Upper lobe of left lung (tissue), 6 donors: ENCODE measurements at regions not wholly inside any gene's neighbourhood (a gene's known extent, or its start where the extent isn't known, plus 50 kb on each side); places are given as distances from the start of the nearest gene placed in this dataset.
"Not testable (repeated sequence)": the region's sequence is repeated elsewhere in the genome, so short reads cannot be mapped to it uniquely, and the experiment has no call there.

Experiments used
- ATAC-seq, 2 donors: fragments of 200-7000 bp; cut with Tn5 transposase; one replicate each; pipeline ENCODE4 v1.9.1; 2022; ENCODE audit warnings: mild to moderate bottlenecking in 2 of 2, moderate library complexity in 2 of 2; ENCODE audit not compliant: low FRiP score in 2 of 2
- DNase-seq, 2 donors: peaks; one replicate each; pipeline ENCODE4 v3.0.0-alpha.2; 2019 to 2020
- H3K27ac ChIP-seq, 4 donors: fragments of 200-600 bp; sonication (generic); one replicate each; pipeline ENCODE4 v1.5.1; 2016 to 2019
- H3K27me3 ChIP-seq, 4 donors: fragments of 200-600 bp; sonication (generic); one replicate each; pipeline ENCODE4 v1.5.1; 2017 to 2019
- H3K36me3 ChIP-seq, 4 donors: fragments of 200-600 bp; sonication (generic); one replicate each; pipeline ENCODE4 v1.5.1; 2016 to 2019
- H3K4me1 ChIP-seq, 4 donors: fragments of 200-600 bp; sonication (generic); one replicate each; pipeline ENCODE4 v1.5.1; 2018 to 2019
- H3K4me3 ChIP-seq, 4 donors: fragments of 200-600 bp; sonication (generic); one replicate each; pipeline ENCODE4 v1.5.1; 2017 to 2019; ENCODE audit warnings: mild to moderate bottlenecking in 2 of 4, moderate library complexity in 1 of 4
- H3K9me3 ChIP-seq, 4 donors: fragments of 200-600 bp; sonication (generic); one replicate each; pipeline ENCODE4 v1.5.1; 2018 to 2019
- EP300 ChIP-seq, 4 donors: sonication (generic); formaldehyde crosslinking; IDR thresholded peaks; one replicate each; pipeline ENCODE4 v1.5.1; 2017; ENCODE audit warnings: antibody characterized with exemption in 4 of 4, control low read depth in 2 of 4
- POLR2A ChIP-seq, 4 donors: fragments of 450-650 bp; IDR thresholded peaks; one replicate each; pipeline ENCODE4 v1.5.1; 2016 to 2017; ENCODE audit warnings: antibody characterized with exemption in 4 of 4, mild to moderate bottlenecking in 2 of 4
- POLR2AphosphoS5 ChIP-seq, 2 donors: sonication (generic); formaldehyde crosslinking; IDR thresholded peaks; one replicate each; pipeline ENCODE4 v1.5.1; 2017; ENCODE audit warnings: antibody characterized with exemption in 2 of 2
- WGBS, 2 donors: methylation state at CpG; one replicate each; pipeline ENCODE4 v1.1.5; 2017 to 2018; 5-methylcytosine and 5-hydroxymethylcytosine counted together
- TF ChIP-seq, protein P1 (sequence below), 6 experiments: fragments of 450-650 bp in 4 of 6; fragments of 200-600 bp in 2 of 6; sonication (generic) in 2 of 6; IDR thresholded peaks; one replicate each; pipeline ENCODE4 v1.5.1; 2016 to 2019; ENCODE audit warnings: antibody characterized with exemption in 6 of 6
- donor health status: DM: no; HTN: no; CAD: no; lungs with moderate emphysema.
- donor health status: DM: no; HTN: yes; CAD: no; lungs with severe emphysema.

DNA sequence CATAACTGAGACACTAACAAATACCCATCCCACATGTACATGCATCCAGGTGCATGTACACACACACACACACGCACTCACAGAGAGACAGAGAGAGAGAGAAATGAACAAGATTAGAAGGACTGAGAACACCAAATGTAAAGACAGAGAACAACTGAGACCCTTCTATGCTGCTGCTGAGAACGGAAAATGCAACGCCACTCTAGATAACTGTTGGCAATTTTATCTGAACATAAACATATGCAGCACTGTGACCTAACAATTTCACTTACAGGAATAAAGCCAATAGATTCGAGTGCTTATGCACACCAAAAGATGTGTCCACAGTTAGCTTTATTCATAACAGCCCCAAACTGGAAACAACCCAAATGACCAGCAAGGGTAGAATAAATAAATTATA lies 103.8 kb upstream of the LY86 start:
- 49 to 60% methylated on average over 4 of the region's 4 CpGs for WGBS, 2 donors
- DNase-seq: no peak
- no peak overlapping the region for H3K4me3 ChIP-seq
- peaks cover 0 to 4% (median 0%) of the 10 kb centered on the region in 4 donors for H3K9me3 ChIP-seq
- TF ChIP-seq POLR2A (IDR thresholded peaks at IDR 0.05) (no peak), EP300 (IDR thresholded peaks at IDR 0.05) (no peak), POLR2AphosphoS5 (IDR thresholded peaks at IDR 0.05) (no peak)
- TF ChIP-seq, protein P1, sequence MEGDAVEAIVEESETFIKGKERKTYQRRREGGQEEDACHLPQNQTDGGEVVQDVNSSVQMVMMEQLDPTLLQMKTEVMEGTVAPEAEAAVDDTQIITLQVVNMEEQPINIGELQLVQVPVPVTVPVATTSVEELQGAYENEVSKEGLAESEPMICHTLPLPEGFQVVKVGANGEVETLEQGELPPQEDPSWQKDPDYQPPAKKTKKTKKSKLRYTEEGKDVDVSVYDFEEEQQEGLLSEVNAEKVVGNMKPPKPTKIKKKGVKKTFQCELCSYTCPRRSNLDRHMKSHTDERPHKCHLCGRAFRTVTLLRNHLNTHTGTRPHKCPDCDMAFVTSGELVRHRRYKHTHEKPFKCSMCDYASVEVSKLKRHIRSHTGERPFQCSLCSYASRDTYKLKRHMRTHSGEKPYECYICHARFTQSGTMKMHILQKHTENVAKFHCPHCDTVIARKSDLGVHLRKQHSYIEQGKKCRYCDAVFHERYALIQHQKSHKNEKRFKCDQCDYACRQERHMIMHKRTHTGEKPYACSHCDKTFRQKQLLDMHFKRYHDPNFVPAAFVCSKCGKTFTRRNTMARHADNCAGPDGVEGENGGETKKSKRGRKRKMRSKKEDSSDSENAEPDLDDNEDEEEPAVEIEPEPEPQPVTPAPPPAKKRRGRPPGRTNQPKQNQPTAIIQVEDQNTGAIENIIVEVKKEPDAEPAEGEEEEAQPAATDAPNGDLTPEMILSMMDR (IDR thresholded peaks at IDR 0.05): no peak
- H3K27ac ChIP-seq: no peak overlapping the region
- no peaks in the 10 kb centered on the region for H3K4me1 ChIP-seq
- ATAC-seq: no peak
- no peaks in the 10 kb centered on the region for H3K36me3 ChIP-seq
- H3K27me3 ChIP-seq: no peaks in the 10 kb centered on the region

DNA sequence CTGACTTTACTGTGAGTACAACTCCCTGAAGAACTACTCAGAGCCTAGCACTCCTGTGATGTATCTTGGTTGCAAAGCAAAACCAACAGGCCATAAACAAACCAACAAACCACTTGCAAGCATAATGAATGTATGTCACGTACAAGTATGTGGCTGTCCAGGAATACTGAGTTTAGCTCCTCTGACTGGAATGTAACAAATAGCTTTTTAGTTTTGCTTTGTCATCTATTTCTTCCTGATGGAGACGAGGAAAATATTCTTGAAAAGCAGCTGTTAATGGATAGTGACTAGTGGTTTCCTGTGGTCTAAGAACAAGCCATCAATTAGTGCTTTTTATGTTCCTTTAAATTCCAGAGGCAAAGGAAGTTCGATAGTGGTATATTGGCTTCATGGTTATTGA lies 101.9 kb upstream of the LY86 start:
- no peak for TF ChIP-seq POLR2A (IDR thresholded peaks at IDR 0.05)
- no peak for TF ChIP-seq EP300 (IDR thresholded peaks at IDR 0.05)
- TF ChIP-seq, protein P1 (IDR thresholded peaks at IDR 0.05): no peak
- TF ChIP-seq POLR2AphosphoS5 (IDR thresholded peaks at IDR 0.05): no peak
- ATAC-seq: no peak
- no peak for DNase-seq
- no peaks in the 10 kb centered on the region for H3K27me3 ChIP-seq
- peaks cover 0 to 4% (median 0%) of the 10 kb centered on the region in 4 donors for H3K9me3 ChIP-seq
- 57 to 63% methylated on average over 3 of the region's 3 CpGs for WGBS, 2 donors
- no peak overlapping the region for H3K4me3 ChIP-seq
- H3K36me3 ChIP-seq: no peaks in the 10 kb centered on the region
- no peak overlapping the region for H3K27ac ChIP-seq
- no peaks in the 10 kb centered on the region for H3K4me1 ChIP-seq

DNA sequence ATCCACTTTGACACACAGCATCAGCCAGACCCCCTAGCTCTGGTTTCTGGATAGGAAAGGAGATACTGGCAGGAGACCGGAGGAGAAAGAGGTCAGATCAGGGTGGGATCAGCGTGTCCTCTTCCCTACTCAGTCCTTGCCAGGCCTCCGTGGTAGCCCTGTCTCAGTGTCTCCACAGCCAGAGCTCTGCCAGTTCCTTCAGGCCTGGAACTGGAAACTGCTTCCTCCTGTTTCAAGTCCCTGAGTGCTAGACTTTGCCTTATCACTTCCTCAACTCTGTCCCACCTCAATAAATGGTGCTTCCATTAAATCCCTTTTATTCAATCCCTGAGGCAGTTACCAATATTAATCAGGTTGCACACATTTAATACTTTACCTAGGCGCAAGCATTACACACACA lies 96.8 kb upstream of the LY86 start:
- Histone ChIP-seq H3K4me1 (no peaks in the 10 kb centered on the region), H3K9me3 (no peaks in the 10 kb centered on the region), H3K36me3 (no peaks in the 10 kb centered on the region), H3K4me3 (no peak overlapping the region), H3K27me3 (no peaks in the 10 kb centered on the region), H3K27ac (no peak overlapping the region)
- DNase-seq (no peak), ATAC-seq (no peak)
- WGBS, 2 donors: 87 to 91% methylated on average over 4 of the region's 4 CpGs
- TF ChIP-seq, protein P1 (IDR thresholded peaks at IDR 0.05): no peak
- TF ChIP-seq POLR2A (IDR thresholded peaks at IDR 0.05) (no peak), EP300 (IDR thresholded peaks at IDR 0.05) (no peak), POLR2AphosphoS5 (IDR thresholded peaks at IDR 0.05) (no peak)

DNA sequence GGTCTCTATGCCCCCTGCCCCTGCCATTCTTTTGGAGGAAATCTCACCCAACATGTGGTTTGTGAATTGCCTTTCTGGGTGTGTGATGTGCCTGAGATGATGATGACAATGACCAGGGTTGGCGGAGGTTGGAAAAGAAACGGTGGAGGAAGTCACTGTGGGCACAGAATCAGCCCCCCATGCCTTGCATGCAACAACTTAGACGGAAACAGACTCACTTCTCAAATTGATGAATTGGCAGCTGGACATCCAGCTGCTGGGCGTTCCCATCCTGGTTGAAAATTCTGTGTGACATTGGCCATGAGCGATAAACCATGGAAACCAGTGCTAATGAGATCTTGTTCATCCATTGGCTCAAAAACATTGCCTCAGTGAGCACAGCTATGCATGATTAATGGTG lies 95.8 kb upstream of the LY86 start:
- no peaks in the 10 kb centered on the region for H3K4me1 ChIP-seq
- ATAC-seq: peak in 1 of 2 donors; percentile 40
- no peaks in the 10 kb centered on the region for H3K9me3 ChIP-seq
- no peak overlapping the region for H3K4me3 ChIP-seq
- H3K27me3 ChIP-seq: no peaks in the 10 kb centered on the region
- DNase-seq: no peak
- TF ChIP-seq POLR2AphosphoS5 (IDR thresholded peaks at IDR 0.05): no peak
- TF ChIP-seq, protein P1 (IDR thresholded peaks at IDR 0.05): no peak
- H3K27ac ChIP-seq: no peak overlapping the region
- no peaks in the 10 kb centered on the region for H3K36me3 ChIP-seq
- WGBS, 2 donors: 73 to 77% methylated on average over 5 of the region's 5 CpGs

DNA sequence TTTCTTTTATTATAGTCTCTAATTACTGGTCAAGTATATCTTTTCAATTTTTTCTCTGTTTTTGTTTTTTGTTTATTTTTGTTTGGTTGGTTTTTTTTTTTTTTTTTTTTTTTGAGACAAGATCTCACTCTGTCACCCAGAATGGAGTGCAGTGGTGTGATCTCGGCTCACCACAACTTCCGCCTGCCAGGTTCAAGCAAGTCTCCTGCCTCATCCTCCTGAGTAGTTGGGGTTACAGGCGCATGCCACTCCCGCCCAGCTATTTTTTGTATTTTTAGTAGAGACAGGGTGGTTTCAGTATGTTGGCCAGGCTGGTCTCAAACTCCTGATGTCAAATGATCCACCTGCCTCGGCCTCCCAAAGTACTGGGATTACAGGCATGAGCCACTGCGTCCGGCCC lies 94.4 kb upstream of the LY86 start:
- DNase-seq, H3K36me3 ChIP-seq, H3K27me3 ChIP-seq, ATAC-seq, H3K27ac ChIP-seq, H3K4me3 ChIP-seq, H3K9me3 ChIP-seq, H3K4me1 ChIP-seq: not testable (repeated sequence)
- WGBS, 2 donors: 87 to 92% methylated on average over 7 of the region's 7 CpGs
